GM12864 (cell line): ENCODE measurements at regions not wholly inside any gene's neighbourhood (a gene's known extent, or its start where the extent isn't known, plus 50 kb on each side); places are given as distances from the start of the nearest gene placed in this dataset.

ENCODE experiments used
- DNase-seq: peaks from one replicate; pipeline ENCODE4 v3.0.0-alpha.2; 2011; ENCODE audit warnings: low read depth
- H3K4me3 ChIP-seq: 2 replicates; pipeline ENCODE4 v1.5.1; 2011; ENCODE audit warnings: mild to moderate bottlenecking, low read depth, low read length, control low read depth
- TF ChIP-seq, protein P1 (sequence below): IDR thresholded peaks from 2 replicates; pipeline ENCODE4 v1.5.1; 2011; ENCODE audit warnings: low read depth, mild to moderate bottlenecking, moderate library complexity, low read length, control low read depth, inconsistent platforms; ENCODE audit errors: missing control alignments

GRCh38 chr1:68994096-68994495, 497.2 kb upstream of the DEPDC1 start:
- no peak for DNase-seq
- no peak overlapping the region for H3K4me3 ChIP-seq
- TF ChIP-seq, protein P1, sequence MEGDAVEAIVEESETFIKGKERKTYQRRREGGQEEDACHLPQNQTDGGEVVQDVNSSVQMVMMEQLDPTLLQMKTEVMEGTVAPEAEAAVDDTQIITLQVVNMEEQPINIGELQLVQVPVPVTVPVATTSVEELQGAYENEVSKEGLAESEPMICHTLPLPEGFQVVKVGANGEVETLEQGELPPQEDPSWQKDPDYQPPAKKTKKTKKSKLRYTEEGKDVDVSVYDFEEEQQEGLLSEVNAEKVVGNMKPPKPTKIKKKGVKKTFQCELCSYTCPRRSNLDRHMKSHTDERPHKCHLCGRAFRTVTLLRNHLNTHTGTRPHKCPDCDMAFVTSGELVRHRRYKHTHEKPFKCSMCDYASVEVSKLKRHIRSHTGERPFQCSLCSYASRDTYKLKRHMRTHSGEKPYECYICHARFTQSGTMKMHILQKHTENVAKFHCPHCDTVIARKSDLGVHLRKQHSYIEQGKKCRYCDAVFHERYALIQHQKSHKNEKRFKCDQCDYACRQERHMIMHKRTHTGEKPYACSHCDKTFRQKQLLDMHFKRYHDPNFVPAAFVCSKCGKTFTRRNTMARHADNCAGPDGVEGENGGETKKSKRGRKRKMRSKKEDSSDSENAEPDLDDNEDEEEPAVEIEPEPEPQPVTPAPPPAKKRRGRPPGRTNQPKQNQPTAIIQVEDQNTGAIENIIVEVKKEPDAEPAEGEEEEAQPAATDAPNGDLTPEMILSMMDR, result no peak

- no peak overlapping the region for H3K4me3 ChIP-seq
- TF ChIP-seq, protein P1, result no peak
- no peak for DNase-seq
Measured at GRCh38 chr1:69016468-69016867, 519.6 kb upstream of the DEPDC1 start.

DNA sequence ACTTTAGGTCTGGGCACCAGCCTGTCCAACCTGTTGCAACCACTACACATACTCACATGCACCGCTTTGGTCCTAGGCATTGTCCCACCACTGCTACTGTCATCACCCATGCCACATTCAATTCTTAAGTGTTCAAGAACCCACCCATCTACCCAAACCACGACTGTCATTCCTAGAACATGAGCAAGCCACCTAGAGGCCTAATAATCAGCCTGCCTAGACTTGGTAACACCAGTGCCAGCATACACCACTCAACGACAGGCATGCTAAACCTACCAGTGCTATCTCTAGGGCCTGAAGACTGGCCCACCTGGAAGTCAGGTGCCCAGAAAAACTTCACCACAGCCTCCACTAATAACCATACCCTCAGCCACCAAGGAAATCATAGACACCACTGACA, 532.8 kb upstream of the DEPDC1 start:
- no peak overlapping the region for H3K4me3 ChIP-seq
- TF ChIP-seq, protein P1, result no peak
- no peak for DNase-seq

- TF ChIP-seq, protein P1, result no peak
- no peak for DNase-seq
- H3K4me3 ChIP-seq, result no peak overlapping the region
Measured at GRCh38 chr1:69038379-69038778, 529.3 kb upstream of the LRRC7 start.

GRCh38 chr1:69045572-69045971, 522.1 kb upstream of the LRRC7 start:
- TF ChIP-seq, protein P1, result no peak
- no peak overlapping the region for H3K4me3 ChIP-seq
- no peak for DNase-seq

GRCh38 chr1:69055194-69055593, 512.5 kb upstream of the LRRC7 start:
- TF ChIP-seq, protein P1, result no peak
- no peak overlapping the region for H3K4me3 ChIP-seq
- no peak for DNase-seq

- H3K4me3 ChIP-seq, result no peak overlapping the region
- DNase-seq, result no peak
- TF ChIP-seq, protein P1, result no peak
Measured at GRCh38 chr1:69058454-69058853, 509.3 kb upstream of the LRRC7 start.
